ENCODE measurements at regions not wholly inside any gene's neighbourhood (a gene's known extent, or its start where the extent isn't known, plus 50 kb on each side); places are given as distances from the start of the nearest gene placed in this dataset.

- H3K4me1 Mint-ChIP-seq (ENCODE audit: low read depth, unreplicated experiment): no peaks in the 10 kb centered on the region
- H3K4me3 Mint-ChIP-seq (ENCODE audit: unreplicated experiment): no peak overlapping the region
- no peak for TF ChIP-seq CTCF (IDR thresholded peaks at IDR 0.05; ENCODE audit: partially characterized antibody, unreplicated experiment)
- peaks cover 3% of the 10 kb centered on the region for H3K27me3 Mint-ChIP-seq (ENCODE audit: unreplicated experiment)
- H3K9me3 Mint-ChIP-seq (ENCODE audit: unreplicated experiment): no peaks in the 10 kb centered on the region
- DNase-seq: no peak
- H3K36me3 Mint-ChIP-seq (ENCODE audit: unreplicated experiment): no peaks in the 10 kb centered on the region
- no peak overlapping the region for H3K27ac Mint-ChIP-seq (ENCODE audit: unreplicated experiment)
Observed at GRCh38 chr5:93100428-93100827, 480.6 kb downstream of the NR2F1-AS1 start.

- no peaks in the 10 kb centered on the region for H3K36me3 Mint-ChIP-seq (ENCODE audit: unreplicated experiment)
- no peak for TF ChIP-seq CTCF (IDR thresholded peaks at IDR 0.05; ENCODE audit: partially characterized antibody, unreplicated experiment)
- no peak overlapping the region for H3K27ac Mint-ChIP-seq (ENCODE audit: unreplicated experiment)
- H3K4me3 Mint-ChIP-seq (ENCODE audit: unreplicated experiment): no peak overlapping the region
- H3K27me3 Mint-ChIP-seq (ENCODE audit: unreplicated experiment): peaks cover 3% of the 10 kb centered on the region
- no peaks in the 10 kb centered on the region for H3K9me3 Mint-ChIP-seq (ENCODE audit: unreplicated experiment)
- H3K4me1 Mint-ChIP-seq (ENCODE audit: low read depth, unreplicated experiment): no peaks in the 10 kb centered on the region
- no peak for DNase-seq
Observed at GRCh38 chr5:93099902-93100347, 481.1 kb downstream of the NR2F1-AS1 start.

GRCh38 chr5:93096561-93096960 is 484.5 kb downstream of the NR2F1-AS1 start:
- Mint-ChIP-seq H3K36me3 (ENCODE audit: unreplicated experiment) (no peaks in the 10 kb centered on the region), H3K27ac (ENCODE audit: unreplicated experiment) (no peak overlapping the region), H3K9me3 (ENCODE audit: unreplicated experiment) (no peaks in the 10 kb centered on the region), H3K27me3 (ENCODE audit: unreplicated experiment) (peaks cover 3% of the 10 kb centered on the region), H3K4me1 (ENCODE audit: low read depth, unreplicated experiment) (no peaks in the 10 kb centered on the region), H3K4me3 (ENCODE audit: unreplicated experiment) (no peak overlapping the region)
- no peak for TF ChIP-seq CTCF (IDR thresholded peaks at IDR 0.05; ENCODE audit: partially characterized antibody, unreplicated experiment)
- DNase-seq: no peak

- Mint-ChIP-seq H3K4me1 (ENCODE audit: low read depth, unreplicated experiment) (peaks cover 12% of the 10 kb centered on the region), H3K9me3 (ENCODE audit: unreplicated experiment) (no peaks in the 10 kb centered on the region), H3K27ac (ENCODE audit: unreplicated experiment) (no peak overlapping the region), H3K27me3 (ENCODE audit: unreplicated experiment) (no peaks in the 10 kb centered on the region), H3K36me3 (ENCODE audit: unreplicated experiment) (no peaks in the 10 kb centered on the region), H3K4me3 (ENCODE audit: unreplicated experiment) (no peak overlapping the region)
- no peak for DNase-seq
- no peak for TF ChIP-seq CTCF (IDR thresholded peaks at IDR 0.05; ENCODE audit: partially characterized antibody, unreplicated experiment)
Observed at GRCh38 chr5:93092349-93093105, 488.5 kb downstream of the NR2F1-AS1 start.

GRCh38 chr5:93090698-93091097 is 490.3 kb downstream of the NR2F1-AS1 start:
- no peak for TF ChIP-seq CTCF (IDR thresholded peaks at IDR 0.05; ENCODE audit: partially characterized antibody, unreplicated experiment)
- H3K9me3 Mint-ChIP-seq (ENCODE audit: unreplicated experiment): no peaks in the 10 kb centered on the region
- peaks cover 2% of the 10 kb centered on the region for H3K27me3 Mint-ChIP-seq (ENCODE audit: unreplicated experiment)
- DNase-seq: no peak
- H3K27ac Mint-ChIP-seq (ENCODE audit: unreplicated experiment): no peak overlapping the region
- peaks cover 12% of the 10 kb centered on the region for H3K4me1 Mint-ChIP-seq (ENCODE audit: low read depth, unreplicated experiment)
- H3K4me3 Mint-ChIP-seq (ENCODE audit: unreplicated experiment): no peak overlapping the region
- H3K36me3 Mint-ChIP-seq (ENCODE audit: unreplicated experiment): no peaks in the 10 kb centered on the region

Measured in glutamatergic neuron (in vitro differentiated cells).